GM12864 (cell line): ENCODE measurements at regions not wholly inside any gene's neighbourhood (a gene's known extent, or its start where the extent isn't known, plus 50 kb on each side); places are given as distances from the start of the nearest gene placed in this dataset.

Experiments used
- DNase-seq: peaks from one replicate; pipeline ENCODE4 v3.0.0-alpha.2; 2011; ENCODE audit warnings: low read depth
- H3K4me3 ChIP-seq: 2 replicates; pipeline ENCODE4 v1.5.1; 2011; ENCODE audit warnings: mild to moderate bottlenecking, low read depth, low read length, control low read depth
- TF ChIP-seq, protein P1 (sequence below): IDR thresholded peaks from 2 replicates; pipeline ENCODE4 v1.5.1; 2011; ENCODE audit warnings: low read depth, mild to moderate bottlenecking, moderate library complexity, low read length, control low read depth, inconsistent platforms; ENCODE audit errors: missing control alignments

DNA sequence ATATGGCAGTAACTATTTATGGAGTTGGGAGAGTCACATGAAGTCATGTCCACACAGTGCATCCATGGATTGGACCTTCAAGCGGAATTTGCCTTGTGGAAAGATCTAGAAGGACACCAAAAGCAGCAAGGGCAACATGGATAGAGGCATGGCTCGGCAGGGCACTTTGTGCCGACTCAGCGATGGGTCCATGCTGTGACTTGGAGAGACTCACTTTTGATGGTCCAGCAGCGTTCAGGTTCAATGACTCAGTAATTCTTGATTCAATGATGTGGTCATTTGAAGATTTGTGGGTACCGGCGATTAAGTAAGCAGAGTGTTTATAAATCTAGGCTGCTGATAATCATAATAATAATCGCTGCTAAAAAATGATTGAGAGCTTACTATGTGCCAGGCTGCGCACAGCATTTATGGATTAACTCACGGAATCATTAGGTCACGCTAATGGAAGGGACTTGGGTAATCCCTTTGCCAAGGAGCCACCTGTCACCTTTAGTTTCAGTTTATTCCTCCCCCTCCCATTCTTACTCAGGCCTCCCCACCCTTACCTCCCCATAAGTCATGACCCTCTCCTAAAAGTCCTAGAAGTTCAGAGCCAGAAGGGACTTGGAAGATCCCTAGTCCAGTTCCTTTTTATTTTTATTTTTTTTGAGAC lies 127.5 kb upstream of the CRHR1 start:
- TF ChIP-seq, protein P1, sequence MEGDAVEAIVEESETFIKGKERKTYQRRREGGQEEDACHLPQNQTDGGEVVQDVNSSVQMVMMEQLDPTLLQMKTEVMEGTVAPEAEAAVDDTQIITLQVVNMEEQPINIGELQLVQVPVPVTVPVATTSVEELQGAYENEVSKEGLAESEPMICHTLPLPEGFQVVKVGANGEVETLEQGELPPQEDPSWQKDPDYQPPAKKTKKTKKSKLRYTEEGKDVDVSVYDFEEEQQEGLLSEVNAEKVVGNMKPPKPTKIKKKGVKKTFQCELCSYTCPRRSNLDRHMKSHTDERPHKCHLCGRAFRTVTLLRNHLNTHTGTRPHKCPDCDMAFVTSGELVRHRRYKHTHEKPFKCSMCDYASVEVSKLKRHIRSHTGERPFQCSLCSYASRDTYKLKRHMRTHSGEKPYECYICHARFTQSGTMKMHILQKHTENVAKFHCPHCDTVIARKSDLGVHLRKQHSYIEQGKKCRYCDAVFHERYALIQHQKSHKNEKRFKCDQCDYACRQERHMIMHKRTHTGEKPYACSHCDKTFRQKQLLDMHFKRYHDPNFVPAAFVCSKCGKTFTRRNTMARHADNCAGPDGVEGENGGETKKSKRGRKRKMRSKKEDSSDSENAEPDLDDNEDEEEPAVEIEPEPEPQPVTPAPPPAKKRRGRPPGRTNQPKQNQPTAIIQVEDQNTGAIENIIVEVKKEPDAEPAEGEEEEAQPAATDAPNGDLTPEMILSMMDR, result no peak
- DNase-seq, result no peak
- no peak overlapping the region for H3K4me3 ChIP-seq

DNA sequence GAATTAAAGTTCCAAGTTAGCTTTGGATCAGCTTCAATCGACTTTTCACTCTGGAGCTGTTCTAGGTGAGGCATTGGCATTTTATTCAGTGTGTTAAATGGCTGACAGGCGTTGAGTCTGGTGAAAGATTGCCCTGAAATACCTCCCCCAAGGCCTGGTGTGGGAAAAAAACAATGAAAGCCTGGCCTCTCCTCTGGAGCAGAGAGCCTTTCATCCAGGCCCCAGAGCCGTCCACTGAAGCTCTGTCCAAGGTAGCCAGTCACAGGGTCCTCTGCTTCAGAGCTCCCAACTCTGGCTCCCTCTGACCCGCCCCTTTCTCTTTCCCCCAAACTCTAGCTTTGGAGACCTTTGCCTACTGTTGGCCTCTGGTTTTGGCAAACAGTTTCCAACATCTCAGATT lies 123.6 kb upstream of the CRHR1 start:
- no peak overlapping the region for H3K4me3 ChIP-seq
- TF ChIP-seq, protein P1, result no peak
- no peak for DNase-seq

DNA sequence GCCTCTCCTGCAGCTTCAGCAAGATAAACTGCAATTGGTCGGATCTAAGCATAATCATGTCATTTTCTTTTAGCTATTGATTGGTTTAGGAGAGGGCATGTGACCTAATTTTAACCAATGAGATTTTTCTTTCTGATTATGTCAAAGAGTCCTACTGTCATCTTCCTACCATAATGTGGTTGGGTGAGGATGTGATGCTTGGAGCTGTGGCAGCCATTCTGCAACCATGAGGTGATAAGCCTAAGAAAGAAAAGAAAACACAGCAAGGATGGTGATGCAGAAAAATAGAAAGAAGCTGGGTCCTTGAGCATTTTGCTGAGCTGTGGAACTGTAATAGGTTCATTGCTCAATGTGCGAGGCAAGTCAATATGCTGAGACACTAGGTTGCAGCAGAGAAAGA lies 121.7 kb upstream of the CRHR1 start:
- no peak overlapping the region for H3K4me3 ChIP-seq
- no peak for DNase-seq
- TF ChIP-seq, protein P1, result no peak

DNA sequence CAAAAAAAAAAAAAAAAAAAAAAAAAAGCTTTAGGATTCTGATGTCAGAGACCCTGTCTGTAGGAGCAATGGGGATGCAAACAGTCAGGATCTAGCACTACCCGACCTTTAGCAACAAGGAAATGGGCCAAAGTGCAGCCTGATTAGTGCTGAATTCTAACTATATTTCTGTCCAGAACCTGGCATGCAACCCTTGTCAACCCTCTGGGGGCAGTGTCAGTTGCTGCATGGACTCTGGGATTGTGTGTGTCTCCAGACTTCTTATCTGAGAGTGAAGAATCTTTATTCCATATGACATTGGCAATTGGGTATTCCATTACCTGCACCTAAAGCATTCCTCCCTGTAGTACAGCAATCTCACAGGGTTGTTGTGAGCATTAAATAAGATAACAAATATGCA lies 120.3 kb upstream of the CRHR1 start:
- no peak for DNase-seq
- no peak overlapping the region for H3K4me3 ChIP-seq
- TF ChIP-seq, protein P1, result no peak

DNA sequence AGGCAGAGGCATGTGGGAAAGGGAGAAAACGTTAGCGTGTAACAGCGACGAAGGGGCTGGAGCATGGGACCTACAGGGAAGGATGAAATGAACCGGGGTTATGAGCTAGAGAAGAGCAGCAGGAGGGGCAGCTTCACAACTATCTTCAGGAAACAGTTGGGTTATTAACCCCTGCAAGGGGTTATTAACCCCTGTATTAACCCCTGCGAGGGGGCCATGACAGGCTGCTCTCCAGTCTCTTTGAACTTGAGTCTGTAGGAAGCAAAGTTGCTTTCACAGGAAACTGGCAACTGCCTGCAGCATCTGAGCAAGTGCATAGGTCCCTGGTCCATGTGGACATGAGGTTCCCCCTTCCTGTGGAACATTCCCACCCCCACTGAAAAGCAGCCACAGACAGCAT lies 119.2 kb upstream of the CRHR1 start:
- DNase-seq, result no peak
- TF ChIP-seq, protein P1, result no peak
- H3K4me3 ChIP-seq, result no peak overlapping the region

DNA sequence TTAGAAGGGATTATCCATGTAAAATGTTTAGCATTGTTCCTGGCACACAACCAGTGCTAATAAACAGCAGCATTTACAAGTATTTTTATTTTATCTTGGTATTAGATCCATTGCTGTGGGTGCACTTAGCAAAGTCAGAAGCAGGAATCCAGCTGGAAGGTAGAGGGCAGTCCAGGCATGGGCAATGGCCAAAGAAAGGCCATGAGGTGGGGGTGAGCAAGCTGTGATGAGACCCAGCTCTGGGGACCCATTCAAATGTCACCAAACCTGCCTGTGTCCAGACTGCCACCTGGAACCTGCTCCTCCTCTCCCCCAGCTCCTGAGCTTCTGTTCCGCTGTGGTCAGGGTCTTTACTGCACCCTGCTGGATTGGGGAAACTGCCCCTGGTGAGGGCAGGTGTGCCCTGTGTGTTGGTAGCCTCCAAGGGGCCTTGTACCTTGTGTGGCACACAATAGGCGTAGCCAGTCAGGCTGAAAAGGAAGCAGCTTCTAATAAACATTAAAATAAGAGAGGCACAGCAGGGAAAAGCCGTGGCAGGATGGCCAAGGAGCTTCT lies 118.0 kb upstream of the CRHR1 start:
- no peak overlapping the region for H3K4me3 ChIP-seq
- TF ChIP-seq, protein P1, result no peak
- DNase-seq, result no peak

DNA sequence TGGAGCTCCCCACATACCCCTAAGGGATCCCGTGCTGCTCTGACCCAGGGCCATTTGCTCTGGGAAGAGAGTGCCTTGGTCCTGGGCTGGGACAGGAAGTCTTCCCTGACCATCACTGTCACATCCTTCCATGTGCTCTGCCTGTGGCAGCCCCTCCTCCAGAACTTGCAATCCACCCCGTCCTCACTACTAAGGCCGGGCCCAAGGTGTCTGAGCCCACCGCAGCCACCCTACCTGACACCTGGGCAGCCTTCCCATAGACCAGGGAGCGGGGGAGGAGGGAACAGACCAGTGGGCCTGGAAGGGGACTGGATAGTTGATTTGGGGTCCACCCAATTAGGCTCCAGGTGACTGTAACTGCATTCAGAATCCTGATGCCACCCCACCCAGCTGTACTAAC lies 117.5 kb upstream of the CRHR1 start:
- no peak overlapping the region for H3K4me3 ChIP-seq
- TF ChIP-seq, protein P1, result no peak
- DNase-seq, result no peak
